KOPT-K1 (cell line): ENCODE measurements at regions not wholly inside any gene's neighbourhood (a gene's known extent, or its start where the extent isn't known, plus 50 kb on each side); places are given as distances from the start of the nearest gene placed in this dataset.
"Not testable (repeated sequence)": the region's sequence is repeated elsewhere in the genome, so short reads cannot be mapped to it uniquely, and the experiment has no call there.

Experiments
- H3K27ac ChIP-seq: fragments of 200-600 bp; sonication (generic); 2 replicates; pipeline ENCODE4 v1.5.1; 2016; ENCODE audit warnings: antibody characterized with exemption, mild to moderate bottlenecking, low read depth, low read length; ENCODE audit not compliant: poor library complexity, severe bottlenecking
- H3K36me3 ChIP-seq: fragments of 200-600 bp; sonication (generic); 2 replicates; pipeline ENCODE4 v1.5.1; 2017; ENCODE audit warnings: antibody characterized with exemption, mild to moderate bottlenecking, low read length, moderate library complexity; ENCODE audit not compliant: insufficient read depth
- H3K9me3 ChIP-seq: fragments of 200-600 bp; sonication (generic); 2 replicates; pipeline ENCODE4 v1.5.1; 2017; ENCODE audit warnings: antibody characterized with exemption, low read length, mild to moderate bottlenecking; ENCODE audit not compliant: insufficient read depth, poor library complexity, severe bottlenecking

GRCh38 chr7:25725451-25725850, 426.5 kb upstream of the NFE2L3 start:
- H3K27ac ChIP-seq = no peak overlapping the region
- no peaks in the 10 kb centered on the region for H3K9me3 ChIP-seq
- no peaks in the 10 kb centered on the region for H3K36me3 ChIP-seq

- Histone ChIP-seq H3K36me3 (no peaks in the 10 kb centered on the region), H3K9me3 (no peaks in the 10 kb centered on the region), H3K27ac (no peak overlapping the region)
These were observed 425.7 kb upstream of the NFE2L3 start for GRCh38 chr7:25726170-25726780.

GRCh38 chr7:25726781-25727311, 425.2 kb upstream of the NFE2L3 start:
- Histone ChIP-seq H3K27ac (no peak overlapping the region), H3K9me3 (no peaks in the 10 kb centered on the region), H3K36me3 (no peaks in the 10 kb centered on the region)

GRCh38 chr7:25727446-25727845, 424.6 kb upstream of the NFE2L3 start:
- Histone ChIP-seq H3K36me3 (no peaks in the 10 kb centered on the region), H3K27ac (no peak overlapping the region), H3K9me3 (no peaks in the 10 kb centered on the region)

GRCh38 chr7:25727876-25728275, 424.1 kb upstream of the NFE2L3 start:
- Histone ChIP-seq H3K27ac (no peak overlapping the region), H3K9me3 (no peaks in the 10 kb centered on the region)

GRCh38 chr7:25731068-25731845, 420.7 kb upstream of the NFE2L3 start:
- Histone ChIP-seq H3K9me3 (no peaks in the 10 kb centered on the region), H3K36me3 (no peaks in the 10 kb centered on the region), H3K27ac (no peak overlapping the region)

More at GRCh38 chr7:25727876-25728275, 424.1 kb upstream of the NFE2L3 start:
- H3K36me3 ChIP-seq = no peaks in the 10 kb centered on the region

GRCh38 chr7:25731846-25732245, 420.2 kb upstream of the NFE2L3 start:
- H3K36me3 ChIP-seq = no peaks in the 10 kb centered on the region
- no peaks in the 10 kb centered on the region for H3K9me3 ChIP-seq
- H3K27ac ChIP-seq = no peak overlapping the region

GRCh38 chr7:25732766-25733217, 419.2 kb upstream of the NFE2L3 start:
- Histone ChIP-seq H3K36me3 (no peaks in the 10 kb centered on the region), H3K27ac (no peak overlapping the region), H3K9me3 (no peaks in the 10 kb centered on the region)

GRCh38 chr7:25735674-25736242, 416.2 kb upstream of the NFE2L3 start:
- Histone ChIP-seq H3K27ac (no peak overlapping the region), H3K36me3 (no peaks in the 10 kb centered on the region), H3K9me3 (no peaks in the 10 kb centered on the region)

GRCh38 chr7:25738528-25738927, 413.5 kb upstream of the NFE2L3 start:
- Histone ChIP-seq H3K36me3 (no peaks in the 10 kb centered on the region), H3K9me3 (no peaks in the 10 kb centered on the region), H3K27ac (no peak overlapping the region)

- Histone ChIP-seq H3K36me3 (no peaks in the 10 kb centered on the region), H3K9me3 (no peaks in the 10 kb centered on the region), H3K27ac (no peak overlapping the region)
These were observed 412.9 kb upstream of the NFE2L3 start for GRCh38 chr7:25739143-25739542.

- H3K36me3 ChIP-seq = no peaks in the 10 kb centered on the region
- H3K27ac ChIP-seq = no peak overlapping the region
- H3K9me3 ChIP-seq = no peaks in the 10 kb centered on the region
These were observed 409.7 kb upstream of the NFE2L3 start for GRCh38 chr7:25742316-25742715.

GRCh38 chr7:25743670-25744451, 408.1 kb upstream of the NFE2L3 start:
- not testable (repeated sequence) for H3K36me3 ChIP-seq, H3K27ac ChIP-seq, H3K9me3 ChIP-seq

GRCh38 chr7:25750744-25751508, 401.1 kb upstream of the NFE2L3 start:
- H3K36me3 ChIP-seq = no peaks in the 10 kb centered on the region
- no peaks in the 10 kb centered on the region for H3K9me3 ChIP-seq
- H3K27ac ChIP-seq = no peak overlapping the region
